A549 (cell line): ENCODE measurements at regions not wholly inside any gene's neighbourhood (a gene's known extent, or its start where the extent isn't known, plus 50 kb on each side); places are given as distances from the start of the nearest gene placed in this dataset.

Experiments
- ATAC-seq, 2 experiments: fragments of 200-7000 bp in 1 of 2; fragments of >200 bp in 1 of 2; cut with Nextera tagmentation in 1 of 2; cut with Tn5 transposase in 1 of 2; 3 replicates each; pipeline versions ENCODE4 v1.8.0 to v1.9.1; 2018 to 2020; ENCODE audit warnings: mild to moderate bottlenecking in 1 of 2, moderate library complexity in 1 of 2
- CTCF ChIA-PET: fragments of 300-600 bp; sonication (Branson Sonifier 250); formaldehyde crosslinking; extraction: SDS; loops from one replicate; lab custom pipeline; 2021; ENCODE audit warnings: antibody characterized with exemption, inconsistent platforms; lab: Yijun Ruan, JAX
- POLR2A ChIA-PET: fragments of 350-600 bp; formaldehyde crosslinking; extraction: SDS; loops from one replicate; lab custom pipeline; 2021; ENCODE audit warnings: antibody characterized with exemption, inconsistent platforms; lab: Yijun Ruan, JAX
- DNase-seq, 2 experiments: peaks; one replicate each; pipeline versions ENCODE4 v3.0.0 to v3.0.0-alpha.2; 2011 to 2016; ENCODE audit warnings: low read depth in 1 of 2, low spot score in 1 of 2
- FAIRE-seq: peaks from 2 replicates; lab custom pipeline; 2011; peaks lifted over from hg19 to GRCh38; lab: Jason Lieb, UNC
- H3K27ac ChIP-seq, 2 experiments: fragments of >200 bp; sonication (Bioruptor Twin); formaldehyde crosslinking; 3 replicates each; pipeline ENCODE4 v1.5.1; 2016 to 2017
- H3K4me1 ChIP-seq: fragments of >200 bp; sonication (Bioruptor Twin); formaldehyde crosslinking; 3 replicates; pipeline ENCODE4 v1.6.1; 2016
- H3K4me2 ChIP-seq: fragments of >200 bp; sonication (Bioruptor Twin); formaldehyde crosslinking; 3 replicates; pipeline ENCODE4 v1.6.1; 2016
- H3K4me3 ChIP-seq: fragments of >200 bp; sonication (Bioruptor Twin); formaldehyde crosslinking; 3 replicates; pipeline ENCODE4 v1.5.1; 2016
- H3K9me3 ChIP-seq: fragments of >200 bp; sonication (Bioruptor Twin); formaldehyde crosslinking; 3 replicates; pipeline ENCODE4 v1.6.1; 2016
- BCL3 ChIP-seq: fragments of >200 bp; sonication (Bioruptor Twin); formaldehyde crosslinking; IDR thresholded peaks from 3 replicates; pipeline ENCODE4 v1.6.1; 2016
- BHLHE40 ChIP-seq: IDR thresholded peaks from 2 replicates; pipeline ENCODE4 v1.6.1; 2012; ENCODE audit warnings: low read depth, low read length, inconsistent platforms
- CBX2 ChIP-seq: fragments of 200-600 bp; sonication (generic); IDR thresholded peaks from 2 replicates; pipeline ENCODE4 v1.6.1; 2016; ENCODE audit warnings: low read depth, mild to moderate bottlenecking, borderline replicate concordance
- CEBPB ChIP-seq, 2 experiments: fragments of >200 bp in 1 of 2; sonication (Bioruptor Twin) in 1 of 2; formaldehyde crosslinking in 1 of 2; IDR thresholded peaks; 2 replicates each; pipeline ENCODE4 v1.6.1; 2012 to 2016
- CHD2 ChIP-seq: fragments of 150-350 bp; IDR thresholded peaks from 2 replicates; pipeline ENCODE4 v1.6.1; 2014; ENCODE audit warnings: low read length; ENCODE audit not compliant: partially characterized antibody
- CTCF ChIP-seq: fragments of >200 bp; sonication (Bioruptor Twin); formaldehyde crosslinking; IDR thresholded peaks from 3 replicates; pipeline ENCODE4 v1.5.1; 2016
- E2F6 ChIP-seq: IDR thresholded peaks from 2 replicates; pipeline ENCODE4 v1.6.1; 2012; ENCODE audit warnings: low read depth, borderline replicate concordance
- ELK1 ChIP-seq: fragments of 150-350 bp; IDR thresholded peaks from 2 replicates; pipeline ENCODE4 v1.6.1; 2014; ENCODE audit warnings: low read depth, mild to moderate bottlenecking, low read length
- EP300 ChIP-seq, 2 experiments: fragments of >200 bp; sonication (Bioruptor Twin); formaldehyde crosslinking; IDR thresholded peaks; 2 replicates in 1 of 2; 3 replicates in 1 of 2; pipeline ENCODE4 v1.6.1; 2016 to 2017
- FOSB ChIP-seq: fragments of 250-450 bp; sonication (Bioruptor Pico); IDR thresholded peaks from 2 replicates; pipeline ENCODE4 v1.5.0; 2020; ENCODE audit warnings: mild to moderate bottlenecking, moderate library complexity
- FOXS1 ChIP-seq: fragments of 250-450 bp; sonication (Bioruptor Pico); IDR thresholded peaks from 2 replicates; pipeline ENCODE4 v1.5.0; 2020; ENCODE audit warnings: mild to moderate bottlenecking, moderate library complexity
- HDAC2 ChIP-seq: fragments of 200-600 bp; sonication (generic); IDR thresholded peaks from 2 replicates; pipeline ENCODE4 v1.6.1; 2016
- HES2 ChIP-seq: fragments of >200 bp; sonication (Bioruptor Twin); formaldehyde crosslinking; IDR thresholded peaks from 2 replicates; pipeline ENCODE4 v1.6.1; 2016
- HEYL ChIP-seq: fragments of 250-450 bp; sonication (Bioruptor Pico); IDR thresholded peaks from 2 replicates; pipeline ENCODE4 v1.8.0; 2021; ENCODE audit warnings: mild to moderate bottlenecking, moderate library complexity
- HMGXB4 ChIP-seq: fragments of 250-450 bp; sonication (Bioruptor Pico); IDR thresholded peaks from 2 replicates; pipeline ENCODE4 v1.5.0; 2021; ENCODE audit warnings: mild to moderate bottlenecking, moderate library complexity, borderline replicate concordance
- HOXB13 ChIP-seq: fragments of 250-450 bp; sonication (Bioruptor Pico); IDR thresholded peaks from 2 replicates; pipeline ENCODE4 v1.5.0; 2020; ENCODE audit warnings: low read depth, mild to moderate bottlenecking, moderate library complexity
- HOXB5 ChIP-seq: fragments of 250-450 bp; sonication (Bioruptor Pico); IDR thresholded peaks from 2 replicates; pipeline ENCODE4 v1.5.0; 2020; ENCODE audit warnings: mild to moderate bottlenecking, moderate library complexity
- MAFK ChIP-seq: fragments of 450-650 bp; IDR thresholded peaks from 2 replicates; pipeline ENCODE4 v1.6.1; 2014; ENCODE audit not compliant: partially characterized antibody
- MYC ChIP-seq: IDR thresholded peaks from 2 replicates; pipeline ENCODE4 v1.6.1; 2012; ENCODE audit warnings: mild to moderate bottlenecking, inconsistent platforms, low read length, improper control_type of control experiment, borderline replicate concordance
- NFE2L2 ChIP-seq: fragments of 150-350 bp; conservative IDR thresholded peaks from 2 replicates; pipeline ENCODE4 v1.6.1; 2014; ENCODE audit warnings: low read length
- NPAS2 ChIP-seq: fragments of 250-450 bp; sonication (Bioruptor Pico); IDR thresholded peaks from 2 replicates; pipeline ENCODE4 v1.8.0; 2022; ENCODE audit warnings: mild to moderate bottlenecking, moderate library complexity, borderline replicate concordance
- NR3C1 ChIP-seq: fragments of >200 bp; sonication (Bioruptor Twin); formaldehyde crosslinking; IDR thresholded peaks from 3 replicates; pipeline ENCODE4 v1.6.1; 2017
- PBX3 ChIP-seq: IDR thresholded peaks from 2 replicates; pipeline ENCODE4 v1.6.1; 2012
- RAD21 ChIP-seq, 2 experiments: fragments of >200 bp in 1 of 2; sonication (Bioruptor Twin) in 1 of 2; formaldehyde crosslinking in 1 of 2; IDR thresholded peaks in 1 of 2; conservative IDR thresholded peaks in 1 of 2; 2 replicates in 1 of 2; 3 replicates in 1 of 2; pipeline ENCODE4 v1.6.1; 2012 to 2018; ENCODE audit warnings: inconsistent platforms in 1 of 2
- RARB ChIP-seq: fragments of 250-450 bp; sonication (Bioruptor Pico); IDR thresholded peaks from 2 replicates; pipeline ENCODE4 v1.8.0; 2021; ENCODE audit warnings: mild to moderate bottlenecking, moderate library complexity
- RCOR1 ChIP-seq: fragments of 150-350 bp; IDR thresholded peaks from 2 replicates; pipeline ENCODE4 v1.6.1; 2014; ENCODE audit warnings: antibody characterized with exemption, low read length, low read depth
- RFX5 ChIP-seq: fragments of 450-650 bp; IDR thresholded peaks from 2 replicates; pipeline ENCODE4 v1.7.1; 2014; ENCODE audit warnings: antibody characterized with exemption, mild to moderate bottlenecking, moderate library complexity
- RNF2 ChIP-seq: fragments of 200-600 bp; sonication (generic); IDR thresholded peaks from 2 replicates; pipeline ENCODE4 v1.6.1; 2016; ENCODE audit warnings: low read depth, mild to moderate bottlenecking, antibody characterized with exemption, moderate library complexity, borderline replicate concordance
- SMC3 ChIP-seq: fragments of >200 bp; sonication (Bioruptor Twin); formaldehyde crosslinking; IDR thresholded peaks from 3 replicates; pipeline ENCODE4 v1.6.1; 2018; ENCODE audit warnings: inconsistent platforms
- TP53 ChIP-seq: fragments of 250-450 bp; sonication (Bioruptor Pico); IDR thresholded peaks from 2 replicates; pipeline ENCODE4 v1.5.0; 2021; ENCODE audit warnings: mild to moderate bottlenecking, moderate library complexity
- ZC3H11A ChIP-seq: fragments of 450-650 bp; IDR thresholded peaks from 2 replicates; pipeline ENCODE4 v1.6.1; 2014; ENCODE audit warnings: antibody characterized with exemption, mild to moderate bottlenecking
- ZNF302 ChIP-seq: fragments of 250-450 bp; sonication (Bioruptor Pico); IDR thresholded peaks from 2 replicates; pipeline ENCODE4 v1.9.0; 2021; ENCODE audit warnings: inconsistent platforms, mild to moderate bottlenecking, moderate library complexity
- ZSCAN20 ChIP-seq: fragments of 250-450 bp; sonication (Bioruptor Pico); IDR thresholded peaks from 2 replicates; pipeline ENCODE4 v1.8.0; 2022; ENCODE audit warnings: mild to moderate bottlenecking, moderate library complexity
- WGBS: methylation state at CpG from one replicate; pipeline ENCODE4 v1.1.6; 2017; ENCODE audit errors: missing lambda C conversion rate; 5-methylcytosine and 5-hydroxymethylcytosine counted together

- POLR2A ChIA-PET, result no interaction called here
Measured at GRCh38 chr16:65334081-65334480, 212.2 kb upstream of the CDH11 start.

GRCh38 chr16:65333283-65333682 lies 211.4 kb upstream of the CDH11 start:
- no peak for FAIRE-seq
- no peaks in the 10 kb centered on the region for H3K4me1 ChIP-seq
- H3K4me2 ChIP-seq, result no peak overlapping the region
- no peak for DNase-seq
- no peak overlapping the region for H3K27ac ChIP-seq
- H3K4me3 ChIP-seq, result no peak overlapping the region
- ATAC-seq, result no peak
- TF ChIP-seq CHD2 (no peak), FOSB (CRISPR knock-in tag) (no peak), ZNF302 (no peak), RARB (no peak), CBX2 (no peak), HOXB5 (CRISPR knock-in tag) (no peak), NR3C1 (no peak), HOXB13 (no peak), BCL3 (no peak), NFE2L2 (no peak), SMC3 (no peak), PBX3 (no peak), ELK1 (no peak), TP53 (no peak), CTCF (no peak), RCOR1 (no peak), HES2 (no peak)
- WGBS, result 42% methylated on average over 2 of the region's 2 CpGs
- POLR2A ChIA-PET, result no interaction called here
- CTCF ChIA-PET, result no interaction called here
- H3K9me3 ChIP-seq, result no peaks in the 10 kb centered on the region

More at GRCh38 chr16:65334081-65334480, 212.2 kb upstream of the CDH11 start:
- no peak for DNase-seq
- CTCF ChIA-PET, result no interaction called here
- no peak for ATAC-seq
- no peak overlapping the region for H3K4me2 ChIP-seq
- FAIRE-seq, result no peak
- TF ChIP-seq FOXS1, result no peak
- no peak for TF ChIP-seq E2F6
- TF ChIP-seq HMGXB4 (CRISPR knock-in tag), result no peak
- no peak for TF ChIP-seq CBX2
- TF ChIP-seq RNF2, result no peak
- TF ChIP-seq HOXB5 (CRISPR knock-in tag), result no peak
- no peak for TF ChIP-seq HDAC2
- TF ChIP-seq ZSCAN20 (CRISPR knock-in tag), result no peak
- no peak for TF ChIP-seq CEBPB (IDR thresholded peaks at IDR 0.05)
- no peak for TF ChIP-seq ZC3H11A
- TF ChIP-seq RARB, result no peak
- no peak for TF ChIP-seq HEYL (CRISPR knock-in tag)
- no peak for TF ChIP-seq MAFK
- TF ChIP-seq CHD2, result no peak
- TF ChIP-seq BHLHE40, result no peak
- no peak for TF ChIP-seq NPAS2 (CRISPR knock-in tag)
- TF ChIP-seq RFX5, result no peak
- TF ChIP-seq MYC, result no peak
- no peak for TF ChIP-seq RAD21 (conservative IDR thresholded peaks at IDR 0.05 in 1 of 2, IDR thresholded peaks at IDR 0.05 in 1 of 2)
- TF ChIP-seq EP300 (IDR thresholded peaks at IDR 0.05), result no peak
- H3K4me1 ChIP-seq, result no peaks in the 10 kb centered on the region
- no peaks in the 10 kb centered on the region for H3K9me3 ChIP-seq
- no peak overlapping the region for H3K4me3 ChIP-seq
- H3K27ac ChIP-seq, result no peak overlapping the region
- WGBS, result 2% methylated on average over 2 of the region's 2 CpGs
